ENCODE measurements at regions not wholly inside any gene's neighbourhood (a gene's known extent, or its start where the extent isn't known, plus 50 kb on each side); places are given as distances from the start of the nearest gene placed in this dataset.
"Not testable (repeated sequence)": the region's sequence is repeated elsewhere in the genome, so short reads cannot be mapped to it uniquely, and the experiment has no call there.

DNA sequence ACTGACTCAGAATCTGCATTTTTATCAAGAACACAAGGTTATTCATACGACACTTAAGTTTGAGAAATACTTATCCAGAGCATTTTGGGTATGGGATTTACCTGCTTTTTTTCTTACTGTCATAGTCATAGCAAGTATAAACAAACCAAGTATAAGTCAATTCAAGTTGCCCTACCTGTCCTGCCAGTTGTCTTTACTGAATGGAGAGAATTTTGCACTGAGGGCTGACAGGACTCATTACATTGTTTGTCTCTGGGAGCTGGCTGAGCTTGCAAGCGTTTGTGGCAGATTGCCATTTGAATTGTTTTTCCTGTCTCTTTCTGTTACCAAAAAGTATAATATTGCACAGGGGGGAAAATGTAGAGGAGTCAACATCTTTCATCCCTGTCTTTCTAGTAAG is 278.9 kb upstream of the MAGEC2 start:
- no peak for DNase-seq

DNA sequence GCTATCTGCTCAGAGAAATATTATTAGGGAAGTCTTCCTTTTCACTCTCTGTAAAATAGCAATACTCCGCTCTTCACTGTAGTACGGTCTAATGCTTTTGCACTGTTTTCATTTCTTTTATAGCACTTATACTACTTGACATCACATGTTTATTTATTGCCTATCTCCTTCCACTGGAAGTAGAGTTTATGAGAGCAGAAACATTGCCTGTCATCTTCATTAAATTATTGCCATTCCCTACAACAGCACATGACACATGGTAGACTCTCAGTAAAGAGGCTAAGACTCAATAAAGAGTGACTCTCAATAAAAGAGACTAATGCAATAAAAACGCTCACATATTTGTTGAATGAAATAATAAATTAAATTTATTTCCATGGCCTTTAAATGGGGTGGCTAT is 241.3 kb upstream of the MAGEC2 start:
- no peak for DNase-seq

DNA sequence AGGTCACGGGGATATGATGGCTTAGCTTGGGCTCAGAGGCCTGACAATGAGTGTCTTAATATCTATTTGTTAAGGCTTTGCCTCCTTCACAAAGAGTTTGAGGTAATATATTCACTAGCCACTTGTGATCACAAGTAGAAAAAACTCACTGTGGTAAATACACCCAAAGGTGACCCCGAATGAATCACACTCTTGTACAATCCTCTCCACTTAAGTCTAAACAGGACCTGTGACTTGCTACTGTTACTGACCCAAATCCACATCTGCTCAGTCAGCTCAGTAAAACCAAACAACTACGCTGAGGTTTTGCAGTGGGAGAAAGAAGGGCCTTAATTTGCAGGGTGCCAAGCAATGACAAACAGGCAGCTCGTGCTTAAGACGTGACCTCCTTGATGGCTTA is 223.8 kb upstream of the MAGEC2 start:
- DNase-seq, result no peak

DNA sequence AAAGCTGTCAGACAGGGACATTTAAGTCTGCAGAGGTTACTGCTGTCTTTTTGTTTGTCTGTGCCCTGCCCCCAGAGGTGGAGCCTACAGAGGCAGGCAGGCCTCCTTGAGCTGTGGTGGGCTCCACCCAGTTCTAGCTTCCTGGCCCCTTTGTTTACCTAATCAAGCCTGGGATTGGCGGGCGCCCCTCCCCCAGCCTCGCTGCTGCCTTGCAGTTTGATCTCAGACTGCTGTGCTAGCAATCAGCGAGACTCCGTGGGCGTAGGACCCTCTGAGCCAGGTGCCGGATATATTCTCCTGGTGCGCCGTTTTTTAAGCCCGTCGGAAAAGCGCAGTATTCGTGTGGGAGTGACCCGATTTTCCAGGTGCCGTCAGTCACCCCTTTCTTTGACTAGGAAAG is 185.9 kb upstream of the MAGEC2 start:
- not testable (repeated sequence) for DNase-seq

DNA sequence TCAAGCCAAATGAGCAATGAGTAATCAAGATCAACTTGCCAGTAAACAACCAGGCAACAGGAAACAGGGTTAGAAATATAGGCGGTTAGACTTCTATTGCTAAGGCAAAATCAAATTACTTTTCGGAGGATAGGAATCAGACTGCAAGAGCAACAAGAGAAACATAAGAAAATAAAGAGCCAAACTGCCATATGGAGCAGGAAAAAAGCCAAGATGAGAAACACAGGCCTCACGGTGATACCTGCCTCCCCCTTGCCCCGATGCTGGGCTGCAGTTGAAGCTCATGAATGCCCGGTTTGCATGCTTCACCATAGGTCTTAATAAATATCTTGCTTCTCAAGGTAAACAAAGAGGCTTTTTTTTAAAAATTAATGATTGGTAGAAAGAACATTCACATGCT is 158.4 kb upstream of the MAGEC2 start:
- no peak for DNase-seq

DNA sequence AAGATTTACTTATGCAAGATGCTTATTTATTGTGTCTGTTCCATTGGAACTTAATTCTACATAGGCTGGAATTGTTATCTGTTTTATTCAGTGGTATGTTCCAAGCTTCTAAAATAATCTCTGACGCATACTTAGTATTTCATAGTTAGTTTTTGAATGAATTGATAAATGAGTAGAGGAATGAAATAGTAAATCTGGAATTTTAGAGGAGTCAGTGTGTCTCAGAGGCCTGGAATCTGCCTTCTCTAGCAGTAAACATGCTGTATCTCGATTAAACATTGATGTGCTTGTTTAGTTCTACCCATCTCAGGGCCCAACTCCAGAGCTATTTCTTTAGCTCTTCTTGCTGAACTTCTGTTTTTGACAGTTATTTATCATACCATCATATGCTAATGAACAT is 154.2 kb upstream of the MAGEC2 start:
- DNase-seq, result no peak

DNA sequence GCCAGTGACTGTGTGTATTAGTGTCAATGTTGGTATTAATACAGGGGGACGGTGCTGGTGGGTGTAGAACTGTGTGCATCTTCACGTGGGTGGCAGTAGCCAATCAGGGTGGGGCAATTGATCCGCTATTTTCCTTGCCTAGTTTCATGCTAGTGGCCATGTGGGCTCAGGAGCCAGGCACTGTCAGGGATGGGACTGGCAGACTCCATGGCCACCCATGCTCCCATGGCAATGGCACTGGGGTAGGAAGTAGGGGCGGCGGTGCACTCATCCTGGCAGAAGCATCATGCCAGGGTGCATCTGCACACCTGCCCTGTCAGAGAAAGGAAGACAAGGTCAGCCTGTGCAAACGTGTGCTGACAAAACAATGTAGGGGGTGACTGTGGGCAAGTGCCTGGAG is 122.1 kb upstream of the MAGEC2 start:
- no peak for DNase-seq

DNA sequence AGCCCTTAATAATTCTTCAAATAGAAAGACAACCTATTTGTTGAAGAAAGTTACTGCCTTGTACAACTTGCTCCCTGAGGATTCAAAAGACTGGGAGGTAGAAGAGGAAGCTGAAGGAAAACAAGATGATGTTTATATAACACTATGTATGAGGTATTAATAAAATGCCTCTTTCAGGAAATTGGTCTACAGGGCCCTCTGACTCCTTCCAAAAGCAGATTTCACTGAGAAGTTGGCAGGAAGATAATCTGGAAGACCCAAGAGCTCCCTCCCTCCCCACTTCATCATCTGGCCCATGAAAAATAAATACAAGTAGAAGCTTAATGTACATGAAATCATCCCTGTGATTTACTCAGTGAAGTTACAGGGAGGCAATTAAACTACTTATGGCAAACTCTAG is 107.5 kb upstream of the MAGEC2 start:
- DNase-seq, result no peak

DNA sequence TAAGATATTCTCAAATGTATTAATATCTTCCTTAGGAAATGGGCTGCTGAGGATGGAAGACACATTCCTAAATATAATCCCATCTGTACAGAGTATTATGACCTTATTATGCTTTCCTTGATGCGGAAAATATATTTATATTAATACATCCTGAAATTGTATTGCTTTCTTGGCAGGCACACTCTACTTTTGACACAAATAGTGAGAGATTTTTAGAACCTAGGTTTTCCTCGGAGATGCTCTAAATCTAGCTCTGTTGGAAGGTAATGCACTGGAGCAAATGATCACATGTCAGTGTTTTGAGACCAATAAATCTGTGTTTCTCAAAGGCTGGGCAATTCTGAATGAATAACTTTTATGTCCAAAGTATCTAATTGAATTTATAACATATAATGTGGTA is 94.3 kb upstream of the MAGEC2 start:
- no peak for DNase-seq

DNA sequence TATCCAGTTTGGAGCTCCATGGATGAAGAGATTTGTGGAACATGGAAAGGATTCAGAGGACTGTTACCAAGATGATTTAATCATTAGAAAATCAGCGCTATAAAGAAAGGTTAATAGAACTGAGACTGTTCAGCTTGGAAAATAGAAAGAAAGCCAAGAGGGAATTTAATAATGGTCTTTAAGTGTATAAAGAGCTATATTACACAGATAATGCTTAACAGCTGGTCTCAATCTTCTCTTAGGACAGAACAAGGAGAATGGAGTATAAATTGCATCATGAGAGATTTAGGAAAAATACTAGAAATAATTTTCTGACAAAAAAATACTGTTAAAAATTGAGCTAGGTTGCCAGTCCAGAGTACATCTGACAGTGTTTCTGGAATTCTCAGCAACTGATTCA is 91.3 kb upstream of the MAGEC2 start:
- no peak for DNase-seq

DNA sequence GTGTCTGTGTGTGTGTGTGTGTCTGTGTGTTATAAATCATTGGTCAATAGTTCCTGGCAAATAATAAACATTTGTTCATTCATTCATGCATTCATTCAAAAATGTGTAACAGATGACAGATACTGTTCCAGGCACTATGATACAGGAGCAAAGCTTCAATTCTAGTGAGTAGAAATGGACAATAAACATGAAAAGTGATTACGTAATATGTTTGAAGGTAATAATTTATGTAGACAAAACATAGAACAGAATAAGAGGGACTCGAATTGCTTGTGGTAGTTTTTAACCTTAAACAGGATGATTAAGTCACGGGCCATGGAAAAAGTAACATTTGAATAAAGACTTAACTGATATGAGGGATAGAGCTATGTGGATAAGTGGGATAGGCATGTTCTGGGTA is 90.1 kb upstream of the MAGEC2 start:
- DNase-seq, result no peak

DNA sequence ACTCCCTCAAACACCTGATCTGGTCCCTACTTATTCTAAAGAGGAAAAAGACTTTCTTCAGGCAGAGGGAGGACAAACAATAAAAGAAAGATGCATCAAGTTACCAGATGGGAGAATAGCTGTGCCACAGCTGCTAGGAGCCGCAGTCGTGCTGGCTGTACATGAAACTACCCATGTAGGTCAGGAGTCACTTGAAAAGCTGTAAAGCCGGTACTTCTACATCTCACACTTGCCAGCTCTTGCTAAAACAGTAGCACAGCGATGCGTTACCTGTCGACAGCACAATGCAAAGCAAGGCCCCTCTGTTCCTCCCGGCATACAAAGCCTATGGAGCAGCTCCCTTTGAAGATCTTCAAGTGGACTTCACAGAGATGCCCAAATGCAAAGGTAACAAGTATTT is 65.1 kb upstream of the MAGEC2 start:
- DNase-seq, result not testable (repeated sequence)

DNA sequence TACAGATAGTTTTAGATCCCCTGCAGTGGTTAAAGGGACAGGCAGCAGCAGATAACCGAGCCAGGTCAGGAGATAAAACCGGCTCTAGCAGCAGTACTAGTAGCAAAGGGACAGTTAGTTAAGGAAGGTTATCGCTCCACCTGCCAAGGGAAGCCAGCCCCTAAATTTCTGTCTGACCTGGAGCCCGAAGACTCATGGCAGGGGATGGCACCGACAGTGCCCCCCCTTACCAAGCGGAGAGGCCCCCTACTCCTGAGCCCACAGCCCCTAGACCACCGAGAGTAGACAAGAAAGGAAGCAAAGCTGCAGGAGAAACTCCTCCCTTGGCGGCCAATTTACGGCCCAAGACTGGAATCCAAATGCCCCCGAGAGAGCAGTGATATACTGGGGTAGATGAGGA is 61.3 kb upstream of the MAGEC2 start:
- DNase-seq, result no peak

DNA sequence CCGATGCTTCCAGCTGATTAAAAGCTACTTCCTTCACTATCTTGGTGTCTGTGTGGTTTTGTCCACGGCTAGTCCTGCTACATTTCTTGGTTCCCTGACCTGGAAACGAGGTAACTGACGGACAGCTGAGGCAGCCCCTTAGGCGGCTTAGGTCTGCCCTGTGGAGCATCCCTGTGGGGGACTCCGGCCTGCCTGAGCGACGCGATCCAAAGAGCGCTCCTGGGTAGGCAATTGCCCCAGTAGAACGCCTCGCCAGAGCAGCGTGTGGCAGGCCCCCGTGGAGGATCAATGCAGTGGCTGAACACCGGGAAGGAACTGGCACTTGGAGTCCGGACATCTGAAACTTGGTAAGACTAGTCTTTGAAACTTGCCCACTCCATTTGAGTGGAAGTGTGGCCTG is 60.5 kb upstream of the MAGEC2 start:
- not testable (repeated sequence) for DNase-seq

DNA sequence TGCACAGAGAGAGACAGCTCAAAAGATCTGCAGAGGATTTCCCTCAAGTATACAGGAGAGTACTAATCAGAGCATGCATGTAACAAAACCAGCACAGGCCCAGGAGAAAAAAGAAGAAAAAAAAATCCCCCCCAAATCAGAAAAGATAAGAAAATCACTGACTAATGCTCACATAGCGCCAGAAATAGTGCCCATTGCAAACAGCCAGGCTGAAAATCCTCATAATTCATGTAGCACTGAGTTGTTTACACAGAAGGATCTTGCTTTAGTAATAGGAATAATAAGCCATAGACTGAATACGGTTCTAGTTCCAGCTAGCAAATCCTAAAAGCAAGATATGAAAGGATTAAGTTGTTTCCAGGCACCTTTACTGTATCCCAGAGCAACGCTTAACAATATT is 51.8 kb upstream of the MAGEC2 start:
- no peak for DNase-seq

All from hippocampal formation (tissue), 2 donors.